ENCODE measurements at regions not wholly inside any gene's neighbourhood (a gene's known extent, or its start where the extent isn't known, plus 50 kb on each side); places are given as distances from the start of the nearest gene placed in this dataset.

DNA sequence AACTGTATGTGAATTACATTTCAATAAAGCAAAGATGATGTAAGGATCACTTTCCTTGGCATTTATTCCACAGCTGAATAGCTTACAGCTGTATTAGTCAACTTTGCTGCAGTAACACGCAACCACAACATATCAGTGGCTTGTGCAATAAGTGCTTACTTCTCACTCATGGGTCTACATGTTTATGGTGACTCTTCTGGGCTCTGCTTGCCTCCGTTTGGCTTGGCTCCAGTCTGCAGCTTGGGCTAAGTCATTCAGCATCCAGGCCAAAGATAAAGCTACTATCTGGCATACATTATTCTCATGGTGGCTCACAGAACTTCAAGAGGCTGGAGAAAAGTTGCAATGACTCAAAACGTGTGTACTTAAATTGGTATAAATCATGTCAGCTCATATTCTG lies 355.0 kb downstream of the RNF144A start:
- TF ChIP-seq, protein P1, sequence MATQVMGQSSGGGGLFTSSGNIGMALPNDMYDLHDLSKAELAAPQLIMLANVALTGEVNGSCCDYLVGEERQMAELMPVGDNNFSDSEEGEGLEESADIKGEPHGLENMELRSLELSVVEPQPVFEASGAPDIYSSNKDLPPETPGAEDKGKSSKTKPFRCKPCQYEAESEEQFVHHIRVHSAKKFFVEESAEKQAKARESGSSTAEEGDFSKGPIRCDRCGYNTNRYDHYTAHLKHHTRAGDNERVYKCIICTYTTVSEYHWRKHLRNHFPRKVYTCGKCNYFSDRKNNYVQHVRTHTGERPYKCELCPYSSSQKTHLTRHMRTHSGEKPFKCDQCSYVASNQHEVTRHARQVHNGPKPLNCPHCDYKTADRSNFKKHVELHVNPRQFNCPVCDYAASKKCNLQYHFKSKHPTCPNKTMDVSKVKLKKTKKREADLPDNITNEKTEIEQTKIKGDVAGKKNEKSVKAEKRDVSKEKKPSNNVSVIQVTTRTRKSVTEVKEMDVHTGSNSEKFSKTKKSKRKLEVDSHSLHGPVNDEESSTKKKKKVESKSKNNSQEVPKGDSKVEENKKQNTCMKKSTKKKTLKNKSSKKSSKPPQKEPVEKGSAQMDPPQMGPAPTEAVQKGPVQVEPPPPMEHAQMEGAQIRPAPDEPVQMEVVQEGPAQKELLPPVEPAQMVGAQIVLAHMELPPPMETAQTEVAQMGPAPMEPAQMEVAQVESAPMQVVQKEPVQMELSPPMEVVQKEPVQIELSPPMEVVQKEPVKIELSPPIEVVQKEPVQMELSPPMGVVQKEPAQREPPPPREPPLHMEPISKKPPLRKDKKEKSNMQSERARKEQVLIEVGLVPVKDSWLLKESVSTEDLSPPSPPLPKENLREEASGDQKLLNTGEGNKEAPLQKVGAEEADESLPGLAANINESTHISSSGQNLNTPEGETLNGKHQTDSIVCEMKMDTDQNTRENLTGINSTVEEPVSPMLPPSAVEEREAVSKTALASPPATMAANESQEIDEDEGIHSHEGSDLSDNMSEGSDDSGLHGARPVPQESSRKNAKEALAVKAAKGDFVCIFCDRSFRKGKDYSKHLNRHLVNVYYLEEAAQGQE (IDR thresholded peaks at IDR 0.05; ENCODE audit: insufficient read depth in 1 of 2, low read depth in 2 of 2, low read length in 2 of 2): no peak
- no peak for TF ChIP-seq POLR2AphosphoS5 (IDR thresholded peaks at IDR 0.05; ENCODE audit: low read depth, low read length)
